Fibroblast of the aortic adventitia (primary cell): ENCODE measurements at regions not wholly inside any gene's neighbourhood (a gene's known extent, or its start where the extent isn't known, plus 50 kb on each side); places are given as distances from the start of the nearest gene placed in this dataset.

Source experiments
- DNase-seq: peaks from one replicate; pipeline ENCODE4 v3.0.0-alpha.2; 2010; ENCODE audit warnings: low read depth
- H3K4me3 ChIP-seq: 2 replicates; pipeline ENCODE4 v1.5.1; 2011; ENCODE audit warnings: low read depth, mild to moderate bottlenecking, control low read depth, low read length, moderate library complexity
- TF ChIP-seq, protein P1 (sequence below): IDR thresholded peaks from 2 replicates; pipeline ENCODE4 v1.5.1; 2011; ENCODE audit warnings: mild to moderate bottlenecking, low read length, control low read depth, inconsistent platforms; ENCODE audit not compliant: insufficient read depth

DNA sequence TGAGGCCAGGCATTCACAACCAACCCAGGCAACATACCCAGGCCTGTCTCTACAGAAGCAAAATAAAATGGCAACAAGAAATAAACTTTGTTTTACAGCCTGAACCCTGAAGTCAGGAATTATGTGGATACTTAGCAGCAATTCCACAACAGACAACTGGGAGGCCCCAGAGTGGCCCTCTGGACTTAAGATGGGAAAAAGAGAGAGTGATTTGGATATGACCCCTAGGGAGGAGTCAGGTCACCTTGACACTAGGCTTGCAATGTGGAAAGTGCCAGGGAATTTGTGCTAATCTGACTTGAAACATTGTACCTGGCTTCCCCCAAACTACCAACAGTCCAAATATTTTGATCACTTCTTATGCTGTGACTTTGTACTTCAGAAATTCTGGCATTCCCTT, 193.1 kb downstream of the PARM1 start:
- DNase-seq, result no peak
- no peak overlapping the region for H3K4me3 ChIP-seq
- TF ChIP-seq, protein P1, sequence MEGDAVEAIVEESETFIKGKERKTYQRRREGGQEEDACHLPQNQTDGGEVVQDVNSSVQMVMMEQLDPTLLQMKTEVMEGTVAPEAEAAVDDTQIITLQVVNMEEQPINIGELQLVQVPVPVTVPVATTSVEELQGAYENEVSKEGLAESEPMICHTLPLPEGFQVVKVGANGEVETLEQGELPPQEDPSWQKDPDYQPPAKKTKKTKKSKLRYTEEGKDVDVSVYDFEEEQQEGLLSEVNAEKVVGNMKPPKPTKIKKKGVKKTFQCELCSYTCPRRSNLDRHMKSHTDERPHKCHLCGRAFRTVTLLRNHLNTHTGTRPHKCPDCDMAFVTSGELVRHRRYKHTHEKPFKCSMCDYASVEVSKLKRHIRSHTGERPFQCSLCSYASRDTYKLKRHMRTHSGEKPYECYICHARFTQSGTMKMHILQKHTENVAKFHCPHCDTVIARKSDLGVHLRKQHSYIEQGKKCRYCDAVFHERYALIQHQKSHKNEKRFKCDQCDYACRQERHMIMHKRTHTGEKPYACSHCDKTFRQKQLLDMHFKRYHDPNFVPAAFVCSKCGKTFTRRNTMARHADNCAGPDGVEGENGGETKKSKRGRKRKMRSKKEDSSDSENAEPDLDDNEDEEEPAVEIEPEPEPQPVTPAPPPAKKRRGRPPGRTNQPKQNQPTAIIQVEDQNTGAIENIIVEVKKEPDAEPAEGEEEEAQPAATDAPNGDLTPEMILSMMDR, result no peak

DNA sequence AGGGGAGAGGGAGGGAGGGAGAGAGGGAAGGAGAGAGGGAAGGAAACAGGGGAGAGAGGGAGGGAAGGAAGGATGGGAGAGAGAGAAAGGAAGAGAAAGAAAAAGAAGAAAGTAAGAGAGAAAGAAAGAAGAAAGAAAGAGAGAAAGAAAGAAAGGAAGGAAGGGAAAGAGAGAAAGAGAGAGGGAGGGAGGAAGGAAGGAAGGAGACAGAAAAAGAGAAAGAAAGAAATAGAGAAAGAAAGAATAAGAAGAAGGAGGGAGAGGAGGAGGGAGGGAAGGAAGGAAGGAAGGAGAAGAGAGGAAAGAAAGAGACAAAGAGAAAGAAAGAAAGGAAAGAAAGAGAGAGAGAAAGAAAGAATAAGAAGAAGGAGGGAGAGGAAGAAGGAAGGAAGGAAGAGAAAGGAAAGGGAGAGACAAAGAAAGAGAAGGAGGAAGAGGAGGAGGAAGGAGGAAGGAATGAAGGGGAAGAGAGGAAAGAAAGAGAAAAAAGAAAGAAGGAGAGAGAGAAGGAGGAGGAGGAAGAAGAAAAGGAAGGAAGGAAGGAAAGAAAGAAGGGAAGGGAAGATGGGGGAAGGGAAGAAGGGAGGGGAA, 189.6 kb downstream of the PARM1 start:
- no peak for DNase-seq
- TF ChIP-seq, protein P1, result no peak
- no peak overlapping the region for H3K4me3 ChIP-seq

DNA sequence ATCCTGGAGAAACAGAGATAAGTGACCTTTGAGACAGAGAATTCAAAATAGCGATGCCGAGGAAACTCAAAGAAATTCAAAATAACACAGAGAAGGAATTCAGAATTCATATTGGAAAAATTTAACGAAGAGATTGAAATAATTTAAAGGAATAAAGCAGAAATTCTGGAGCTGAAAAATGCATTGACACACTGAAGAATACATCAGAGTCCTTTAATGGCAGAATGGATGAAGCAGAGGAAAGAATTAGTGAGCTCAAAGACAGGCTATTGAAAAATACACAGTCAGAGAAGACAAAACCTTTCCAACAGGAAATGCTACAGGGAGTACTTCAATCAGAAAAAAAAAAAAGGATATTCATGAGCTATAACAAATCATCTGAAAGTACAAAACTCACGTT, 185.8 kb downstream of the PARM1 start:
- TF ChIP-seq, protein P1, result no peak
- no peak for DNase-seq
- H3K4me3 ChIP-seq, result no peak overlapping the region

DNA sequence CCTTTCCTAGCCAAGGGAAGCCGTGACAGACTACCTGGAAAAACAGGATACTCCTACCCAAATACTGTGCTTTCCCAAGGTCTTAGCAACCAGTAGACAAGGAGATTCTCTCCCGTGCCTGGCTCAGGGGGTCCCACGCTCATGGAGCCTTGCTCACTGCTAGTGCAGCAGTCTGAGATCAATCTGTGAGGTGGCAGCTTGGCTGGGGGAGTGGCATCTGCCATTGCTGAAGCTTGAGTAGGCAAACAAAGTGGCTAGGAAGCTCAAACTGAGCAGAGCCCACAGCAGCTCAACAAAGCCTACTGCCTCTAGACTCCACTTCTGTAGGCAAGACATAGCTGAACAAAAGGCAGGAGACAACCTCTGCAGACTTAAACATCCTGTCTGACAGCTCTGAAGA, 177.1 kb downstream of the PARM1 start:
- TF ChIP-seq, protein P1, result no peak
- H3K4me3 ChIP-seq, result no peak overlapping the region
- DNase-seq, result no peak

DNA sequence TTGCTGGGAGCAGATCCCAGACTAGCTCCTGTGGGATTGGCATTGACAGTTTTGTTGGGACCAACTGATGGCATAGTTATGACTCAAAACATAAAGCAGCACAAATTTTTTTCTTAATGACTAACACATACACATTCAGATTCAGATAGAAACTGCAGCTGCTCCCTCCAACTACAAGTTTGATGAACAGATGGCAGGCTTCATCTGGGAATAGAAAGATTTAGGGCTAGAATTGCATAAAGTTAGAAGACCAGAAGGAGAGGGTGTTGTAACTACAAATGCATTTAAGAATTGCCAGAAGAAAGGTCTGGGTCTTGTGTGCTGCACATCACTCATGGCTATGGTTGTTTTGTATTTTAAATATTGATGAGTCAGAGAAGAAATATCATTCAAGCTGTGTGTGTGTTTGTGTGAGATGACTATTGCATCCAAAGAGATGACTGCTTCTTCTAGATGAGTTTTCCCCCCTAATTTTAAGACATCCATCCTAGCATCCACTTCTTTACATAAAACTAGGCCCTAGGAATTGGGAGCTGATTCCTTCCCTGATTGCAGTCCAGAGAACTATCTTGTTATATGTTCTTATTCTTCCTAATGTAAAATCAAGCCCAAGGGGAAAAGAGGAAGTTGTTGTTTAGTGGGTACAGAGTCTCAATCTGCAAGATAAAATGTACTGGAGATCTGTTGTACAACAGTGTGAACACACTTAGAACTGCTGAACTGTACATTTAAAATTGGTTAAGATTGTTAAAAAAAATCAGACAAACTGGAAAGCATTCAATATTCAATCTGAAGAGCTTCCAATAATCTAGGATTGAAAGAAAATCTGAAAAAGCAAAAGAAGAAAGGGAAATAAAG, 175.1 kb downstream of the PARM1 start:
- DNase-seq, result no peak
- TF ChIP-seq, protein P1, result no peak
- no peak overlapping the region for H3K4me3 ChIP-seq

DNA sequence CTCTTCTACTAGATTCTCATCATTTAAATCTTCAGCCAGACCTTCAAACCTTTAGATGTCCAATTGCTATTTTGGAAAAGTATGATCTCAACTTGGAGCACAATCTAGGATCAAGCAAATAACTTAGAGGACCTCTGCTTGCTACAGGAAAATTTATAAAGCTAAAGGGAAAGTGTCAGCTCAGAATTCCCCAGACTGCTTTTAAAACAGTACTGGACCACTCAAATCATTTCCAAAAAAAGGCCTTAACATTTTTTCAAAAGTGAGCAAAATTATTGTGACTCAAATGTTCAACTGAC, 169.8 kb downstream of the PARM1 start:
- H3K4me3 ChIP-seq, result no peak overlapping the region
- no peak for DNase-seq
- TF ChIP-seq, protein P1, result no peak
